ENCODE measurements at regions not wholly inside any gene's neighbourhood (a gene's known extent, or its start where the extent isn't known, plus 50 kb on each side); places are given as distances from the start of the nearest gene placed in this dataset.

DNA sequence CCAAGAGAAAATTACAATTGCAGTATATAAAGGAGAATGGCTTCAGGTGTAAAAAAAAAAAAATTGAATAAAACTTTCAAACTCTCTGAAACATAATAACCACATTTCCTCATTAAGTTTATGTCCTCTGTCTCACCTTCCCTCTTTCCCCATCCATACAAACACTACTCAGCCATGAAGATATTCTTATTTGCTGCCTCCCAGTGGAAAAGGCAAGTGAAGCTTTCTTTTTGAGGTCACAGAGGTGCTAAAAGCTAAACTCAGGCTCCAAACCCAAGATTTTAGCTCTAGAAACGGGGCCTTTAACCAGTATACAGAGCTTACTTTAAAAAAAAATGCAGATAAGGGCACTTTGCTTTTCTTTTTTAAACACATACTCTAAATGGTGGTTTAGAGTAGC, 1568.5 kb downstream of the FAM181B start:
- TF ChIP-seq ZBTB33 (IDR thresholded peaks at IDR 0.05) (no peak), CTCF (IDR thresholded peaks at IDR 0.05; ENCODE audit: low read depth, low read length, missing input control) (no peak), RAD21 (IDR thresholded peaks at IDR 0.05) (no peak), TAF1 (conservative IDR thresholded peaks at IDR 0.05) (no peak), EGR1 (IDR thresholded peaks at IDR 0.05; ENCODE audit: low read depth in 2 of 2) (no peak), YY1 (IDR thresholded peaks at IDR 0.05) (no peak), HNF4G (IDR thresholded peaks at IDR 0.05) (no peak), REST (IDR thresholded peaks at IDR 0.05) (no peak)

Data from liver (tissue), 3 donors.